Spleen (tissue), 11 donors: ENCODE measurements at regions not wholly inside any gene's neighbourhood (a gene's known extent, or its start where the extent isn't known, plus 50 kb on each side); places are given as distances from the start of the nearest gene placed in this dataset.

Experiments used
- DNase-seq: peaks from one replicate; pipeline ENCODE4 v3.0.0-alpha.2; 2020
- H3K27ac ChIP-seq, 8 donors: fragments of 200-600 bp; sonication (generic) in 7 of 8; 1 replicate in 4 of 8; 2 replicates in 4 of 8; pipeline versions ENCODE4 v1.5.0 to v1.8.0; 2016 to 2021; ENCODE audit warnings: inconsistent platforms in 4 of 8, mild to moderate bottlenecking in 4 of 8, moderate library complexity in 1 of 8
- H3K27me3 ChIP-seq, 7 donors: fragments of 200-600 bp; sonication (generic) in 6 of 7; replicated peaks in 1 of 7; 1 replicate in 4 of 7; 2 replicates in 3 of 7; pipeline versions ENCODE4 v1.5.0 to v1.8.0; 2016 to 2021; ENCODE audit warnings: inconsistent platforms in 3 of 7, mild to moderate bottlenecking in 1 of 7
- H3K36me3 ChIP-seq, 6 donors: fragments of 200-600 bp; sonication (generic) in 5 of 6; 1 replicate in 4 of 6; 2 replicates in 2 of 6; pipeline versions ENCODE4 v1.5.0 to v1.8.0; 2016 to 2021; ENCODE audit warnings: inconsistent platforms in 2 of 6
- H3K4me1 ChIP-seq, 6 donors: fragments of 200-600 bp; sonication (generic) in 5 of 6; 1 replicate in 3 of 6; 2 replicates in 3 of 6; pipeline versions ENCODE4 v1.5.0 to v1.8.0; 2016 to 2021; ENCODE audit warnings: inconsistent platforms in 3 of 6
- H3K4me3 ChIP-seq, 8 donors: fragments of 200-600 bp; sonication (generic) in 7 of 8; 1 replicate in 4 of 8; 2 replicates in 4 of 8; pipeline versions ENCODE4 v1.5.0 to v1.8.0; 2016 to 2021; ENCODE audit warnings: inconsistent platforms in 4 of 8, mild to moderate bottlenecking in 4 of 8, moderate library complexity in 2 of 8
- H3K9me3 ChIP-seq, 8 donors: fragments of 200-600 bp; sonication (generic) in 7 of 8; 1 replicate in 4 of 8; 2 replicates in 4 of 8; pipeline versions ENCODE4 v1.5.0 to v1.8.0; 2016 to 2021; ENCODE audit warnings: inconsistent platforms in 4 of 8
- POLR2A ChIP-seq, 3 donors: fragments of 450-650 bp; IDR thresholded peaks; one replicate each; pipeline ENCODE4 v1.5.1; 2017; ENCODE audit warnings: antibody characterized with exemption in 3 of 3, mild to moderate bottlenecking in 1 of 3
- POLR2AphosphoS5 ChIP-seq, 3 donors: sonication (generic); formaldehyde crosslinking; IDR thresholded peaks; one replicate each; pipeline ENCODE4 v1.5.1; 2017; ENCODE audit warnings: antibody characterized with exemption in 3 of 3
- WGBS, 5 donors: extraction: QIAGEN DNeasy Blood & Tissue Kit in 3 of 5; methylation state at CpG; one replicate each; pipeline versions ENCODE4 v1.1.5 to v1.1.7; 2013 to 2018; 5-methylcytosine and 5-hydroxymethylcytosine counted together
- intact Hi-C: fragments of 100-400 bp; cut with DNase I; formaldehyde crosslinking; loops from one replicate; pipeline ENCODE4 v1.15.0; 2023; ENCODE audit warnings: low total_unique reads
- TF ChIP-seq, protein P1 (sequence below), 11 experiments: fragments of 200-600 bp in 7 of 11; fragments of 450-650 bp in 4 of 11; sonication (generic) in 4 of 11; IDR thresholded peaks in 8 of 11; conservative IDR thresholded peaks in 3 of 11; 1 replicate in 7 of 11; 2 replicates in 4 of 11; pipeline versions ENCODE4 v1.4.0 to v1.8.0; 2016 to 2021; ENCODE audit warnings: antibody characterized with exemption in 11 of 11, inconsistent platforms in 4 of 11, mild to moderate bottlenecking in 1 of 11
- donor health status: healthy with polysubstance abuse.
- donor health status: DM: no; HTN: no; CAD: no; lungs with moderate emphysema.
- donor health status: DM: no; HTN: no; CAD: no.
- donor health status: Bipolar disorder and iron deficiency.
- donor health status: healthy.
- donor health status: DM: no; HTN: no; CAD: no.
- donor health status: DM: yes; HTN: yes; CAD: no.

DNA sequence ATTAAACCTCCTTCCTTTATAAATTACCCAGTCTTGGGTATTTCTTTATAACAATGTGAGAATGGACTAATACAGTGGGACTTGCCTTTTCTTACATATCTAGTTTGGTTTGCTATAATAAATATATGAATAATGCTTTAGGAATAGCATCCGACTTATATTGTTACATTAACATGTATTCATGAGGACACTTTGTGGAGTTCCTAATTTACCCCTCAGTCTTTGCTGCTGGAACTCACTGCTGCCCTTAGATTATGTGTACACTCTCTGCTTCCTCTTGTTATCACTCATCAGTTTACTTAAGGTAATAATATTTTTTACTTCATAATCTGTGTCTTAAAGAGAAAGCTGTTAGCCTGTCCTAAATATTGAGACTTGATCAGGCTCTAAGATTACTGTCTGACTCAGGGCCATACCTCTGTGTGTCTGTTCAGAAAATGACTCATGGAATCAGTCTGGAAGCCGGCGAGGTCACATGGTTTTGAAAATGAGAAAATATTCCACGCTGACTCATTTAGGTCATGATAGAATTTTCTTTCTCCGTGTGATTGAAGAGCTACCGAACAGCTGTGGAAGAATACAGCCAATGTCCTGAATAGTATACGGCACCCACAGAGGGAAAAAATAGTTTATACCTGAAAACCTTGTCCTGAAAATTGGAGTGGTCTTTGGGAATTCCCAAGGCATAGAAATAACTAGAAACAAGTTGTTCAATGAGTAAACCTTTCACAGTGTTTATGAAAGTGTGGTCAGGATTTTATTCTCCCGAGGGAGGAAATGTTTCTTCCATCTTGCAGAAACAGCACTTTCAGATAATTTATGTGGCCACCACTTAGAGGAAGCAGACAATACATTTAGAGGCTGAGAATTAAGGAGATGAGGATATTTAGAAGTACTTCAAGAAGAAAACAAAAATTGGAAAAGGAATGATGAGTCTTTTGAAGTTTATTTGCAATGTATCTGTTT is 156.4 kb downstream of the DSEL start:
- Histone ChIP-seq H3K9me3 (no peaks in the 10 kb centered on the region), H3K36me3 (no peaks in the 10 kb centered on the region), H3K27ac (peak overlapping the region in 7 of 8 donors; percentile 5 to 69 (median 30)), H3K4me1 (no peaks in the 10 kb centered on the region), H3K4me3 (peak overlapping the region in 2 of 8 donors; percentile 7 to 19), H3K27me3 (no peaks in the 10 kb centered on the region)
- no peak for DNase-seq
- WGBS, 5 donors = 19 to 33% (median 25%) methylated on average over 8 of the region's 8 CpGs
- intact Hi-C loops = no loop called here
- TF ChIP-seq POLR2AphosphoS5 (IDR thresholded peaks at IDR 0.05) (no peak), POLR2A (IDR thresholded peaks at IDR 0.05) (no peak)
- TF ChIP-seq, protein P1, sequence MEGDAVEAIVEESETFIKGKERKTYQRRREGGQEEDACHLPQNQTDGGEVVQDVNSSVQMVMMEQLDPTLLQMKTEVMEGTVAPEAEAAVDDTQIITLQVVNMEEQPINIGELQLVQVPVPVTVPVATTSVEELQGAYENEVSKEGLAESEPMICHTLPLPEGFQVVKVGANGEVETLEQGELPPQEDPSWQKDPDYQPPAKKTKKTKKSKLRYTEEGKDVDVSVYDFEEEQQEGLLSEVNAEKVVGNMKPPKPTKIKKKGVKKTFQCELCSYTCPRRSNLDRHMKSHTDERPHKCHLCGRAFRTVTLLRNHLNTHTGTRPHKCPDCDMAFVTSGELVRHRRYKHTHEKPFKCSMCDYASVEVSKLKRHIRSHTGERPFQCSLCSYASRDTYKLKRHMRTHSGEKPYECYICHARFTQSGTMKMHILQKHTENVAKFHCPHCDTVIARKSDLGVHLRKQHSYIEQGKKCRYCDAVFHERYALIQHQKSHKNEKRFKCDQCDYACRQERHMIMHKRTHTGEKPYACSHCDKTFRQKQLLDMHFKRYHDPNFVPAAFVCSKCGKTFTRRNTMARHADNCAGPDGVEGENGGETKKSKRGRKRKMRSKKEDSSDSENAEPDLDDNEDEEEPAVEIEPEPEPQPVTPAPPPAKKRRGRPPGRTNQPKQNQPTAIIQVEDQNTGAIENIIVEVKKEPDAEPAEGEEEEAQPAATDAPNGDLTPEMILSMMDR (IDR thresholded peaks at IDR 0.05 in 8 of 11, conservative IDR thresholded peaks at IDR 0.05 in 3 of 11) = no peak

- DNase-seq = no peak
- no peaks in the 10 kb centered on the region for H3K27me3 ChIP-seq
- no peak overlapping the region for H3K4me3 ChIP-seq
- WGBS, 5 donors = 77 to 97% (median 89%) methylated on average over 8 of the region's 8 CpGs
- no peaks in the 10 kb centered on the region for H3K4me1 ChIP-seq
- intact Hi-C loops = no loop called here
- no peak overlapping the region for H3K27ac ChIP-seq
- no peaks in the 10 kb centered on the region for H3K9me3 ChIP-seq
- H3K36me3 ChIP-seq = no peaks in the 10 kb centered on the region
- TF ChIP-seq, protein P1 (IDR thresholded peaks at IDR 0.05 in 8 of 11, conservative IDR thresholded peaks at IDR 0.05 in 3 of 11) = no peak
- no peak for TF ChIP-seq POLR2AphosphoS5 (IDR thresholded peaks at IDR 0.05)
- TF ChIP-seq POLR2A (IDR thresholded peaks at IDR 0.05) = no peak
These were observed 157.6 kb downstream of the DSEL start for GRCh38 chr18:67358947-67359346.

DNA sequence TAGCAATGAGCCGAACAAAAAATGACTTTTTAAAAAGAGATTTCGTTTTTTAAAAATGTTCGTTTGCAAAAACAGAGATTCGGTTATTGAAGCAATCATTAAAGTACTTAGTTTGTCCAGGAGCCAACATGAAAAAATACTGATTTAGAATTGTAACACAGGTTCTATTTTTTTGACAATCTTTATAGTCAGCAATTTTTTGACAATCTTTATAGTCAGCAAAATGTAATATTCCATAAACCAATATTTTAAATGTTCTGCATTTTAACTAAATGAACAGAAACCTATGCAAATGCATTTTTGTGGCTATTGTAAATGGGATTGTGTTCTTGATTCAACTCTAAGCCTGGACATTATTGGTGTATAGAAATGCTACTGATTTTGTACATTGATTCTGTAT is 161.8 kb downstream of the DSEL start:
- H3K4me1 ChIP-seq = no peaks in the 10 kb centered on the region
- no peaks in the 10 kb centered on the region for H3K9me3 ChIP-seq
- H3K27ac ChIP-seq = no peak overlapping the region
- intact Hi-C loops = no loop called here
- TF ChIP-seq POLR2AphosphoS5 (IDR thresholded peaks at IDR 0.05) (no peak), POLR2A (IDR thresholded peaks at IDR 0.05) (no peak)
- TF ChIP-seq, protein P1 (IDR thresholded peaks at IDR 0.05 in 8 of 11, conservative IDR thresholded peaks at IDR 0.05 in 3 of 11) = no peak
- no peaks in the 10 kb centered on the region for H3K27me3 ChIP-seq
- no peak overlapping the region for H3K4me3 ChIP-seq
- DNase-seq = no peak
- no peaks in the 10 kb centered on the region for H3K36me3 ChIP-seq
- WGBS, 5 donors = 74 to 95% (median 92%) methylated on average over 4 of the region's 4 CpGs

DNA sequence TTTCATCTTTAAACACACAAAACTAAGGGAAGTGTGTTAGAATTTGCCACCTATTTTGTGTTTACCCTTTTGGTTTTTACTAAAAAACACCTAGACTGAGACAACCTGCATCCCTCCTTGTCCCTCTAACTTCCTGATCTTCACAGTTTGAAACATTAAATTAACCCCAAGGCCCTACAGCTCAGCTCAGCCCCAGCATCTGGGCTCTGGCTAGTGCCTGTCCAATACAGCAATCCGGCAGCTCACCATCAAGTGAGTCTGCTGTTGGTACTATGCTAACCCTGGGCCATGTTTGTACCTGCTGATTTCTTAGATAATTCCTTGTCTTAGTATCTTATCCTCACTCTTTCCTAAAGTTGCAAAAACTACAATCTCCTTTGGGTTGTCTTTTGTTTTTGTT is 162.4 kb downstream of the DSEL start:
- no peak for TF ChIP-seq POLR2AphosphoS5 (IDR thresholded peaks at IDR 0.05)
- TF ChIP-seq, protein P1 (IDR thresholded peaks at IDR 0.05 in 8 of 11, conservative IDR thresholded peaks at IDR 0.05 in 3 of 11) = no peak
- no peak for TF ChIP-seq POLR2A (IDR thresholded peaks at IDR 0.05)
- 0 to 48% (median 42%) methylated on average over 1 of the region's 1 CpG for WGBS, 5 donors
- Histone ChIP-seq H3K4me3 (no peak overlapping the region), H3K4me1 (no peaks in the 10 kb centered on the region), H3K9me3 (no peaks in the 10 kb centered on the region), H3K36me3 (no peaks in the 10 kb centered on the region), H3K27ac (no peak overlapping the region), H3K27me3 (no peaks in the 10 kb centered on the region)
- intact Hi-C loops = no loop called here
- no peak for DNase-seq
